OCI-LY1 (cell line): ENCODE measurements at regions not wholly inside any gene's neighbourhood (a gene's known extent, or its start where the extent isn't known, plus 50 kb on each side); places are given as distances from the start of the nearest gene placed in this dataset.

ENCODE experiments used
- H2AFZ ChIP-seq: fragments of 200-600 bp; sonication (generic), shearing (Covaris generic); 2 replicates; pipeline ENCODE4 v1.6.0; 2014; ENCODE audit warnings: antibody characterized with exemption, mild to moderate bottlenecking, low read length
- H3F3A ChIP-seq: fragments of 200-600 bp; sonication (generic), shearing (Covaris generic); 2 replicates; pipeline ENCODE4 v1.6.0; 2014; ENCODE audit warnings: mild to moderate bottlenecking, antibody characterized with exemption, low read length, moderate library complexity; ENCODE audit not compliant: insufficient read depth
- H3K27ac ChIP-seq: fragments of 200-600 bp; sonication (generic); 2 replicates; pipeline ENCODE4 v1.5.1; 2014; ENCODE audit warnings: low read length, mixed run types, mild to moderate bottlenecking, low read depth; ENCODE audit not compliant: poor library complexity, severe bottlenecking
- H3K27me3 ChIP-seq: fragments of 200-600 bp; sonication (generic); 2 replicates; pipeline ENCODE4 v1.6.0; 2014; ENCODE audit warnings: antibody characterized with exemption, mild to moderate bottlenecking, low read length, moderate library complexity; ENCODE audit not compliant: insufficient read depth
- H3K36me3 ChIP-seq: fragments of 200-600 bp; sonication (generic); 2 replicates; pipeline ENCODE4 v1.6.1; 2014; ENCODE audit warnings: mild to moderate bottlenecking, antibody characterized with exemption, low read length, moderate library complexity, mixed read lengths; ENCODE audit not compliant: insufficient read depth
- H3K4me1 ChIP-seq: fragments of 200-600 bp; sonication (generic); 2 replicates; pipeline ENCODE4 v1.5.1; 2014; ENCODE audit warnings: mild to moderate bottlenecking, low read length, moderate library complexity; ENCODE audit not compliant: insufficient read depth, severe bottlenecking
- H3K4me2 ChIP-seq: fragments of 200-600 bp; sonication (generic), shearing (Covaris generic); 2 replicates; pipeline ENCODE4 v1.6.1; 2014; ENCODE audit warnings: low read length
- H3K4me3 ChIP-seq: fragments of 200-600 bp; sonication (generic); 2 replicates; pipeline ENCODE4 v1.5.1; 2014; ENCODE audit warnings: low read length, low read depth, mild to moderate bottlenecking, mixed read lengths; ENCODE audit not compliant: poor library complexity, severe bottlenecking
- H3K79me2 ChIP-seq: fragments of 200-600 bp; shearing (Covaris generic); 2 replicates; pipeline ENCODE4 v1.6.1; 2016; ENCODE audit warnings: mixed run types, low read length, mixed read lengths; ENCODE audit not compliant: insufficient read depth
- H3K9ac ChIP-seq: fragments of 200-600 bp; sonication (generic), shearing (Covaris generic); 2 replicates; pipeline ENCODE4 v1.6.1; 2014; ENCODE audit warnings: mild to moderate bottlenecking, low read length, mixed read lengths
- H3K9me2 ChIP-seq: fragments of 200-600 bp; sonication (generic), shearing (Covaris generic); 2 replicates; pipeline ENCODE4 v1.6.1; 2014; ENCODE audit warnings: low read depth, mild to moderate bottlenecking, low read length, mixed read lengths
- H3K9me3 ChIP-seq: fragments of 200-600 bp; shearing (Covaris generic); 2 replicates; pipeline ENCODE4 v1.6.1; 2014; ENCODE audit warnings: low read length, mixed read lengths
- H4K20me1 ChIP-seq: fragments of 200-600 bp; sonication (generic), shearing (Covaris generic); 2 replicates; pipeline ENCODE4 v1.6.0; 2016; ENCODE audit warnings: mild to moderate bottlenecking, low read length; ENCODE audit not compliant: insufficient read depth
- CTCF ChIP-seq: fragments of 200-600 bp; sonication (generic), shearing (Covaris generic); IDR thresholded peaks from 2 replicates; pipeline ENCODE4 v1.5.1; 2017; ENCODE audit warnings: mild to moderate bottlenecking, antibody characterized with exemption, low read length, moderate library complexity, mixed read lengths
- EZH2 ChIP-seq: fragments of 200-600 bp; sonication (generic), shearing (Covaris generic); IDR thresholded peaks from 2 replicates; pipeline ENCODE4 v1.8.0; 2017; ENCODE audit warnings: borderline replicate concordance, mixed run types, mild to moderate bottlenecking, antibody characterized with exemption, low read length, moderate library complexity, mixed read lengths

GRCh38 chr5:82365744-82366228 lies 87.6 kb upstream of the RPS23 start:
- no peak overlapping the region for H2AFZ ChIP-seq
- TF ChIP-seq EZH2 (no peak), CTCF (no peak)
- no peak overlapping the region for H3K4me2 ChIP-seq
- H3K9me3 ChIP-seq = no peaks in the 10 kb centered on the region
- no peak overlapping the region for H3K4me3 ChIP-seq
- no peaks in the 10 kb centered on the region for H3K36me3 ChIP-seq
- no peaks in the 10 kb centered on the region for H4K20me1 ChIP-seq
- no peaks in the 10 kb centered on the region for H3K4me1 ChIP-seq
- H3K9ac ChIP-seq = no peak overlapping the region
- no peaks in the 10 kb centered on the region for H3K27me3 ChIP-seq
- no peaks in the 10 kb centered on the region for H3K79me2 ChIP-seq
- no peak overlapping the region for H3K27ac ChIP-seq
- no peaks in the 10 kb centered on the region for H3F3A ChIP-seq
- no peaks in the 10 kb centered on the region for H3K9me2 ChIP-seq

GRCh38 chr5:82365026-82365425 lies 86.9 kb upstream of the RPS23 start:
- H3K4me3 ChIP-seq = no peak overlapping the region
- H3F3A ChIP-seq = no peaks in the 10 kb centered on the region
- H2AFZ ChIP-seq = no peak overlapping the region
- H3K27ac ChIP-seq = no peak overlapping the region
- TF ChIP-seq EZH2 (no peak), CTCF (no peak)
- H3K27me3 ChIP-seq = no peaks in the 10 kb centered on the region
- H4K20me1 ChIP-seq = no peaks in the 10 kb centered on the region
- no peaks in the 10 kb centered on the region for H3K9me3 ChIP-seq
- H3K36me3 ChIP-seq = no peaks in the 10 kb centered on the region
- H3K4me1 ChIP-seq = no peaks in the 10 kb centered on the region
- H3K9me2 ChIP-seq = no peaks in the 10 kb centered on the region
- no peak overlapping the region for H3K9ac ChIP-seq
- no peak overlapping the region for H3K4me2 ChIP-seq
- no peaks in the 10 kb centered on the region for H3K79me2 ChIP-seq

GRCh38 chr5:82364497-82364896 lies 86.3 kb upstream of the RPS23 start:
- no peak for TF ChIP-seq EZH2
- TF ChIP-seq CTCF = no peak
- H3K9ac ChIP-seq = no peak overlapping the region
- H3K4me1 ChIP-seq = no peaks in the 10 kb centered on the region
- no peaks in the 10 kb centered on the region for H3K9me3 ChIP-seq
- H4K20me1 ChIP-seq = no peaks in the 10 kb centered on the region
- no peak overlapping the region for H3K4me2 ChIP-seq
- H3K27me3 ChIP-seq = no peaks in the 10 kb centered on the region
- H3K79me2 ChIP-seq = no peaks in the 10 kb centered on the region
- H3F3A ChIP-seq = no peaks in the 10 kb centered on the region
- H3K9me2 ChIP-seq = no peaks in the 10 kb centered on the region
- H3K4me3 ChIP-seq = no peak overlapping the region
- H3K27ac ChIP-seq = no peak overlapping the region
- no peaks in the 10 kb centered on the region for H3K36me3 ChIP-seq
- H2AFZ ChIP-seq = no peak overlapping the region
